ENCODE measurements at regions not wholly inside any gene's neighbourhood (a gene's known extent, or its start where the extent isn't known, plus 50 kb on each side); places are given as distances from the start of the nearest gene placed in this dataset.

- Histone ChIP-seq H3K27me3 (no peaks in the 10 kb centered on the region), H3K4me3 (no peak overlapping the region), H3K36me3 (no peaks in the 10 kb centered on the region), H3K4me1 (no peaks in the 10 kb centered on the region), H3K27ac (no peak overlapping the region), H3K9me3 (no peaks in the 10 kb centered on the region)
- TF ChIP-seq CTCF (IDR thresholded peaks at IDR 0.05) (no peak), POLR2A (IDR thresholded peaks at IDR 0.05) (no peak)
- ATAC-seq (peak in 1 of 4 donors; percentile 16), DNase-seq (no peak)
- intact Hi-C loops (cut with DNase I): no loop called here
- WGBS (ENCODE audit: insufficient coverage, low coverage, low lambda C conversion rate, missing lambda C conversion rate): 56% methylated on average over 3 of the region's 3 CpGs
Measured at GRCh38 chr10:125399289-125399688, 238.9 kb upstream of the CTBP2 start.

- no peak for TF ChIP-seq POLR2A (IDR thresholded peaks at IDR 0.05)
- no peak for TF ChIP-seq CTCF (IDR thresholded peaks at IDR 0.05)
- no peaks in the 10 kb centered on the region for H3K36me3 ChIP-seq
- no peak overlapping the region for H3K4me3 ChIP-seq
- DNase-seq (no peak), ATAC-seq (no peak)
- intact Hi-C loops (cut with DNase I): no loop called here
- H3K27ac ChIP-seq: no peak overlapping the region
- H3K27me3 ChIP-seq: no peaks in the 10 kb centered on the region
- H3K4me1 ChIP-seq: no peaks in the 10 kb centered on the region
- H3K9me3 ChIP-seq: no peaks in the 10 kb centered on the region
- 40% methylated on average over 3 of the region's 3 CpGs for WGBS (ENCODE audit: insufficient coverage, low coverage, low lambda C conversion rate, missing lambda C conversion rate)
Measured at GRCh38 chr10:125398270-125398669, 237.9 kb upstream of the CTBP2 start.

- no peaks in the 10 kb centered on the region for H3K36me3 ChIP-seq
- TF ChIP-seq POLR2A (IDR thresholded peaks at IDR 0.05) (no peak), CTCF (IDR thresholded peaks at IDR 0.05) (no peak)
- H3K9me3 ChIP-seq: no peaks in the 10 kb centered on the region
- H3K4me1 ChIP-seq: no peaks in the 10 kb centered on the region
- DNase-seq: no peak
- H3K27ac ChIP-seq: no peak overlapping the region
- intact Hi-C loops (cut with DNase I): no loop called here
- H3K4me3 ChIP-seq: no peak overlapping the region
- 35% methylated on average over 4 of the region's 4 CpGs for WGBS (ENCODE audit: insufficient coverage, low coverage, low lambda C conversion rate, missing lambda C conversion rate)
- ATAC-seq: no peak
- H3K27me3 ChIP-seq: no peaks in the 10 kb centered on the region
Measured at GRCh38 chr10:125397608-125398007, 237.2 kb upstream of the CTBP2 start.

GRCh38 chr10:125396676-125397075, 236.3 kb upstream of the CTBP2 start:
- TF ChIP-seq POLR2A (IDR thresholded peaks at IDR 0.05) (no peak), CTCF (IDR thresholded peaks at IDR 0.05) (no peak)
- intact Hi-C loops (cut with DNase I): no loop called here

GRCh38 chr10:125392609-125393008, 232.2 kb upstream of the CTBP2 start:
- Histone ChIP-seq H3K4me1 (no peaks in the 10 kb centered on the region), H3K9me3 (no peaks in the 10 kb centered on the region), H3K4me3 (no peak overlapping the region), H3K27me3 (no peaks in the 10 kb centered on the region), H3K27ac (no peak overlapping the region), H3K36me3 (no peaks in the 10 kb centered on the region)
- no peak for TF ChIP-seq CTCF (IDR thresholded peaks at IDR 0.05)
- TF ChIP-seq POLR2A (IDR thresholded peaks at IDR 0.05): no peak
- ATAC-seq: no peak
- intact Hi-C loops (cut with DNase I): no loop called here
- WGBS (ENCODE audit: insufficient coverage, low coverage, low lambda C conversion rate, missing lambda C conversion rate): 62% methylated on average over 3 of the region's 3 CpGs
- DNase-seq: no peak

More at GRCh38 chr10:125396676-125397075, 236.3 kb upstream of the CTBP2 start:
- no peaks in the 10 kb centered on the region for H3K4me1 ChIP-seq
- no peaks in the 10 kb centered on the region for H3K36me3 ChIP-seq
- DNase-seq (no peak), ATAC-seq (no peak)
- H3K9me3 ChIP-seq: no peaks in the 10 kb centered on the region
- no peaks in the 10 kb centered on the region for H3K27me3 ChIP-seq
- no peak overlapping the region for H3K4me3 ChIP-seq
- no peak overlapping the region for H3K27ac ChIP-seq

Measured in right lobe of liver (tissue), 6 donors.